Stomach (tissue), 8 donors: ENCODE measurements at regions not wholly inside any gene's neighbourhood (a gene's known extent, or its start where the extent isn't known, plus 50 kb on each side); places are given as distances from the start of the nearest gene placed in this dataset.

Experiments
- DNase-seq, 2 donors: peaks; one replicate each; pipeline versions ENCODE4 v3.0.0 to v3.0.0-alpha.2; 2013 to 2019
- H3K27ac ChIP-seq, 5 donors: fragments of 200-600 bp in 4 of 5; sonication (generic) in 4 of 5; one replicate each; pipeline ENCODE4 v1.5.1; 2013 to 2019; ENCODE audit warnings: mild to moderate bottlenecking in 1 of 5, moderate library complexity in 1 of 5
- H3K27me3 ChIP-seq, 3 donors: fragments of 200-600 bp; sonication (generic); one replicate each; pipeline ENCODE4 v1.5.1; 2017 to 2019; ENCODE audit warnings: mixed run types in 1 of 3
- H3K36me3 ChIP-seq, 4 donors: fragments of 200-600 bp; sonication (generic); 1 replicate in 3 of 4; 2 replicates in 1 of 4; pipeline ENCODE4 v1.5.1; 2016 to 2019
- H3K4me1 ChIP-seq, 4 donors: fragments of 200-600 bp; sonication (generic); one replicate each; pipeline ENCODE4 v1.5.1; 2016 to 2019
- H3K4me3 ChIP-seq, 4 donors: fragments of 200-600 bp; sonication (generic) in 3 of 4; one replicate each; pipeline ENCODE4 v1.5.1; 2016 to 2019; ENCODE audit warnings: mild to moderate bottlenecking in 1 of 4
- H3K9me3 ChIP-seq, 4 donors: fragments of 200-600 bp; sonication (generic); one replicate each; pipeline ENCODE4 v1.5.1; 2016 to 2019
- CTCF ChIP-seq, 7 experiments: fragments of 450-650 bp in 4 of 7; fragments of 200-600 bp in 3 of 7; sonication (generic) in 3 of 7; IDR thresholded peaks; one replicate each; pipeline ENCODE4 v1.5.1; 2016 to 2019; ENCODE audit warnings: antibody characterized with exemption in 7 of 7, control low read depth in 2 of 7, mild to moderate bottlenecking in 1 of 7
- EP300 ChIP-seq: sonication (generic); formaldehyde crosslinking; IDR thresholded peaks from one replicate; pipeline ENCODE4 v1.6.1; 2017; ENCODE audit warnings: antibody characterized with exemption
- POLR2A ChIP-seq, 4 donors: fragments of 450-650 bp; IDR thresholded peaks; one replicate each; pipeline ENCODE4 v1.6.1; 2016; ENCODE audit warnings: antibody characterized with exemption in 4 of 4, control low read depth in 2 of 4, mild to moderate bottlenecking in 1 of 4, moderate library complexity in 1 of 4
- WGBS, 5 donors: extraction: QIAGEN DNeasy Blood & Tissue Kit in 3 of 5; methylation state at CpG; one replicate each; pipeline versions ENCODE4 v1.1.5 to v1.1.7; 2013 to 2018; 5-methylcytosine and 5-hydroxymethylcytosine counted together
- intact Hi-C: fragments of 100-400 bp; cut with DNase I; formaldehyde crosslinking; loops from one replicate; pipeline ENCODE4 v1.15.1; 2023; ENCODE audit warnings: low total_unique reads
- small RNA-seq, 4 donors: library from RNA; depleted of rRNA; stranded (forward); fragments of <200 nt; gene quantifications; one replicate each; pipeline ENCODE3, GENCODE V24; 2016
- donor health status: healthy with polysubstance abuse.
- donor health status: Bipolar disorder and iron deficiency.
- donor health status: healthy.

DNA sequence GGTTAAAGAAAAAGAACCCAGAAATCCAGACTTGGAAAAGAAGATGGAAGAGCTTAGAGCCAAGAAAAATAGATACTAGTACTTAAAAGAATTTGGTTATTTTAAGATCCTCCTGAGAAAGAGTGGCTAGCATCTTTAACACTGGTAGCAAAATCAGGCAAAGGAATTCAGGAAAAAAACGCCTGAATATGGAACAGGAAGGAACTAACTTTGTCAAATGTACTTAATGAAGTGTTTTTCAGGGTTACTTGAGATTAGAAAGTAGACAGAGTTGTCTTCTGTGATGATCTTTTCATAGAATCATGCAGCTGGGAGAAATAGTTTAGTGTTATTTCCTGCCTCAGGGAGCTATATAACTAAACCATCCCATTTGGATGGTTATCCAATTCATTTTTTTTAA is 50.8 kb upstream of the SASH1 start:
- Histone ChIP-seq H3K4me1 (peaks cover 0 to 7% (median 2%) of the 10 kb centered on the region in 4 donors), H3K4me3 (no peak overlapping the region), H3K36me3 (no peaks in the 10 kb centered on the region), H3K27ac (no peak overlapping the region), H3K9me3 (no peaks in the 10 kb centered on the region), H3K27me3 (no peaks in the 10 kb centered on the region)
- no peak for TF ChIP-seq POLR2A (IDR thresholded peaks at IDR 0.05)
- no peak for TF ChIP-seq EP300
- no peak for TF ChIP-seq CTCF (IDR thresholded peaks at IDR 0.05)
- WGBS, 5 donors: 58 to 85% (median 67%) methylated on average over 1 of the region's 1 CpG
- intact Hi-C loops: no loop called here
- DNase-seq: no peak

Small RNA genes lying in the stretch of these regions (small RNA-seq; reads per million reads assigned to genes)
- 0 reads per million in 4 donors for gene RNU6-1222P
